WTC11 (cell line): ENCODE measurements at regions not wholly inside any gene's neighbourhood (a gene's known extent, or its start where the extent isn't known, plus 50 kb on each side); places are given as distances from the start of the nearest gene placed in this dataset.

ENCODE experiments used
- ATAC-seq: fragments of 200-7000 bp; cut with Tn5 transposase; 2 replicates; pipeline ENCODE4 v1.10.0; 2021; ENCODE audit warnings: mild to moderate bottlenecking, moderate library complexity
- CTCF ChIA-PET: fragments of 300-600 bp; sonication (Branson Sonifier 250); formaldehyde crosslinking; loops from one replicate; lab custom pipeline; 2021; ENCODE audit warnings: antibody characterized with exemption; lab: Charles Lee
- POLR2A ChIA-PET: fragments of 350-600 bp; sonication (Branson Sonifier 250); formaldehyde crosslinking; loops from one replicate; lab custom pipeline; 2021; ENCODE audit warnings: antibody characterized with exemption; lab: Charles Lee
- DNase-seq: peaks from one replicate; pipeline ENCODE4 v3.0.0; 2021; ENCODE audit warnings: low spot score
- H3K27ac Mint-ChIP-seq: 2 replicates; pipeline ENCODE4 v1.8.0; 2021; ENCODE audit warnings: mixed read lengths
- H3K27me3 Mint-ChIP-seq: 2 replicates; pipeline ENCODE4 v1.8.0; 2021; ENCODE audit warnings: low read depth, mild to moderate bottlenecking, moderate library complexity, mixed read lengths
- H3K36me3 Mint-ChIP-seq: 2 replicates; pipeline ENCODE4 v1.8.0; 2021; ENCODE audit warnings: mixed read lengths
- H3K4me1 Mint-ChIP-seq: 2 replicates; pipeline ENCODE4 v1.8.0; 2022; ENCODE audit warnings: mixed read lengths
- H3K4me3 Mint-ChIP-seq: 2 replicates; pipeline ENCODE4 v1.8.0; 2021; ENCODE audit warnings: mild to moderate bottlenecking, moderate library complexity, mixed read lengths
- H3K9me3 Mint-ChIP-seq: 2 replicates; pipeline ENCODE4 v1.8.0; 2021; ENCODE audit warnings: mixed read lengths
- AR ChIP-seq: fragments of 250-450 bp; sonication (Bioruptor Pico); IDR thresholded peaks from 2 replicates; pipeline ENCODE4 v1.9.0; 2021; ENCODE audit warnings: mild to moderate bottlenecking
- CDX4 ChIP-seq: fragments of 250-450 bp; sonication (Bioruptor Pico); IDR thresholded peaks from 2 replicates; pipeline ENCODE4 v1.9.0; 2021; ENCODE audit warnings: moderate library complexity, mild to moderate bottlenecking, inconsistent platforms, borderline replicate concordance
- CREM ChIP-seq: sonication (generic); formaldehyde crosslinking; IDR thresholded peaks from 2 replicates; pipeline ENCODE4 v1.8.1; 2022; ENCODE audit warnings: mild to moderate bottlenecking, missing genetic modification reagents, moderate library complexity
- EMX1 ChIP-seq: fragments of 250-450 bp; sonication (Bioruptor Pico); IDR thresholded peaks from 2 replicates; pipeline ENCODE4 v1.8.0; 2021; ENCODE audit warnings: mild to moderate bottlenecking
- ETV6 ChIP-seq: sonication (generic); formaldehyde crosslinking; IDR thresholded peaks from 2 replicates; pipeline ENCODE4 v1.8.1; 2022; ENCODE audit warnings: mild to moderate bottlenecking, missing genetic modification reagents
- FOXJ3 ChIP-seq: sonication (generic); formaldehyde crosslinking; IDR thresholded peaks from 2 replicates; pipeline ENCODE4 v1.9.0; 2021; ENCODE audit warnings: missing genetic modification reagents, mild to moderate bottlenecking, borderline replicate concordance
- FOXP4 ChIP-seq: sonication (generic); formaldehyde crosslinking; IDR thresholded peaks from 2 replicates; pipeline ENCODE4 v1.8.0; 2022; ENCODE audit warnings: mild to moderate bottlenecking, missing genetic modification reagents
- IRF1 ChIP-seq: sonication (generic); formaldehyde crosslinking; IDR thresholded peaks from 2 replicates; pipeline ENCODE4 v1.8.0; 2023; ENCODE audit warnings: missing genetic modification reagents
- NFYB ChIP-seq: sonication (generic); formaldehyde crosslinking; conservative IDR thresholded peaks from 2 replicates; pipeline ENCODE4 v1.8.0; 2022; ENCODE audit warnings: low read depth, missing genetic modification reagents
- SP1 ChIP-seq: sonication (generic); formaldehyde crosslinking; conservative IDR thresholded peaks from 2 replicates; pipeline ENCODE4 v1.8.1; 2022; ENCODE audit warnings: missing genetic modification reagents
- TCF7 ChIP-seq: sonication (generic); formaldehyde crosslinking; IDR thresholded peaks from 2 replicates; pipeline ENCODE4 v1.8.0; 2022; ENCODE audit warnings: mild to moderate bottlenecking, low read depth, missing genetic modification reagents, moderate library complexity
- TEAD4 ChIP-seq: sonication (generic); formaldehyde crosslinking; IDR thresholded peaks from 2 replicates; pipeline ENCODE4 v1.8.0; 2022; ENCODE audit warnings: mild to moderate bottlenecking, missing genetic modification reagents
- TP53 ChIP-seq: sonication (generic); formaldehyde crosslinking; IDR thresholded peaks from 2 replicates; pipeline ENCODE4 v1.8.1; 2023; ENCODE audit warnings: mild to moderate bottlenecking, missing genetic modification reagents
- USF2 ChIP-seq: sonication (generic); formaldehyde crosslinking; IDR thresholded peaks from 2 replicates; pipeline ENCODE4 v1.8.1; 2023; ENCODE audit warnings: mild to moderate bottlenecking, missing genetic modification reagents, moderate library complexity
- ZBTB43 ChIP-seq: sonication (generic); formaldehyde crosslinking; IDR thresholded peaks from 2 replicates; pipeline ENCODE4 v1.8.1; 2023; ENCODE audit warnings: mild to moderate bottlenecking, missing genetic modification reagents
- ZMAT4 ChIP-seq: fragments of 250-450 bp; sonication (Bioruptor Pico); IDR thresholded peaks from 2 replicates; pipeline ENCODE4 v1.9.0; 2021; ENCODE audit warnings: mild to moderate bottlenecking
- ZNF121 ChIP-seq: sonication (generic); formaldehyde crosslinking; IDR thresholded peaks from 2 replicates; pipeline ENCODE4 v1.8.0; 2023; ENCODE audit warnings: missing genetic modification reagents
- ZNF263 ChIP-seq: sonication (generic); formaldehyde crosslinking; IDR thresholded peaks from 2 replicates; pipeline ENCODE4 v1.8.1; 2022; ENCODE audit warnings: low read depth, mild to moderate bottlenecking, moderate library complexity, missing genetic modification reagents
- ZNF317 ChIP-seq: sonication (generic); formaldehyde crosslinking; IDR thresholded peaks from 2 replicates; pipeline ENCODE4 v1.8.1; 2023; ENCODE audit warnings: low read depth, mild to moderate bottlenecking, moderate library complexity, missing genetic modification reagents, borderline replicate concordance
- ZNF396 ChIP-seq: fragments of 250-450 bp; sonication (Bioruptor Pico); IDR thresholded peaks from 2 replicates; pipeline ENCODE4 v1.8.0; 2021; ENCODE audit warnings: mild to moderate bottlenecking, moderate library complexity, borderline replicate concordance
- ZNF423 ChIP-seq: fragments of 250-450 bp; sonication (Bioruptor Pico); IDR thresholded peaks from 2 replicates; pipeline ENCODE4 v2.1.2; 2022; ENCODE audit warnings: mild to moderate bottlenecking, moderate library complexity
- ZNF425 ChIP-seq: fragments of 250-450 bp; sonication (Bioruptor Pico); conservative IDR thresholded peaks from 2 replicates; pipeline ENCODE4 v1.9.0; 2021; ENCODE audit warnings: mild to moderate bottlenecking
- ZNF671 ChIP-seq: fragments of 250-450 bp; sonication (Bioruptor Pico); IDR thresholded peaks from 2 replicates; pipeline ENCODE4 v1.8.0; 2021; ENCODE audit warnings: mild to moderate bottlenecking

- Mint-ChIP-seq H3K27me3 (no peaks in the 10 kb centered on the region; the same call in 1 of the 2 replicates), H3K4me1 (no peaks in the 10 kb centered on the region), H3K4me3 (no peak overlapping the region), H3K36me3 (no peaks in the 10 kb centered on the region), H3K9me3 (0 out of 2 replicates have a peak, but pooled peaks cover 4% of the 10 kb centered on the region), H3K27ac (no peak overlapping the region)
- no peak for ATAC-seq
- TF ChIP-seq CDX4 (CRISPR knock-in tag) (no peak), ZNF317 (CRISPR knock-in tag) (no peak), ZNF423 (CRISPR knock-in tag) (no peak), TCF7 (no peak), EMX1 (CRISPR knock-in tag) (no peak), FOXJ3 (CRISPR knock-in tag) (no peak), AR (CRISPR knock-in tag) (no peak), FOXP4 (CRISPR knock-in tag) (no peak), ZNF121 (no peak)
- DNase-seq: no peak
- POLR2A ChIA-PET: no interaction called here
- CTCF ChIA-PET: interaction anchor here (1.0 kb wide), 1 partner anchor 39 kb away, joined by 4 read pairs; no protein-coding TSS in a partner anchor
These were observed 495.0 kb downstream of the RASEF start for GRCh38 chr9:82567953-82568352.

GRCh38 chr9:82570226-82570625, 492.7 kb downstream of the RASEF start:
- no peak for TF ChIP-seq TEAD4 (CRISPR knock-in tag)
- no peak for TF ChIP-seq IRF1 (CRISPR knock-in tag)
- TF ChIP-seq NFYB (CRISPR knock-in tag): no peak
- TF ChIP-seq ETV6: no peak
- TF ChIP-seq, all 79 proteins: peak for 0
- Mint-ChIP-seq H3K4me1 (no peaks in the 10 kb centered on the region), H3K9me3 (peaks cover 18% of the 10 kb centered on the region), H3K27ac (no peak overlapping the region), H3K4me3 (no peak overlapping the region), H3K36me3 (no peaks in the 10 kb centered on the region), H3K27me3 (no peaks in the 10 kb centered on the region; the same call in 1 of the 2 replicates)
- DNase-seq (no peak), ATAC-seq (no peak)
- POLR2A ChIA-PET: no interaction called here
- CTCF ChIA-PET: interaction anchor here (1.3 kb wide), 1 partner anchor 37 kb away, joined by 4 read pairs; no protein-coding TSS in a partner anchor

- H3K27ac Mint-ChIP-seq: no peak overlapping the region
- ChIA-PET POLR2A (no interaction called here), CTCF (no interaction called here)
- ATAC-seq (no peak), DNase-seq (no peak)
- no peaks in the 10 kb centered on the region for H3K4me1 Mint-ChIP-seq
- no peaks in the 10 kb centered on the region; the same call in 1 of the 2 replicates for H3K27me3 Mint-ChIP-seq
- peaks cover 18% of the 10 kb centered on the region for H3K9me3 Mint-ChIP-seq
- H3K4me3 Mint-ChIP-seq: no peak overlapping the region
- no peaks in the 10 kb centered on the region for H3K36me3 Mint-ChIP-seq
- TF ChIP-seq ZNF396 (CRISPR knock-in tag) (no peak), TEAD4 (CRISPR knock-in tag) (no peak), ZNF425 (CRISPR knock-in tag) (no peak), ZNF263 (CRISPR knock-in tag) (no peak), CREM (CRISPR knock-in tag) (no peak), ZMAT4 (CRISPR knock-in tag) (no peak), SP1 (CRISPR knock-in tag) (no peak), USF2 (CRISPR knock-in tag) (no peak), TP53 (no peak), ZBTB43 (CRISPR knock-in tag) (no peak), ZNF671 (CRISPR knock-in tag) (no peak)
These were observed 491.4 kb downstream of the RASEF start for GRCh38 chr9:82571540-82571939.
